CD14-positive monocyte (primary cell): ENCODE measurements at regions not wholly inside any gene's neighbourhood (a gene's known extent, or its start where the extent isn't known, plus 50 kb on each side); places are given as distances from the start of the nearest gene placed in this dataset.

Source experiments
- DNase-seq, 3 donors: peaks; one replicate each; pipeline ENCODE4 v3.0.0-alpha.2; 2011 to 2022
- H2AFZ ChIP-seq: 2 replicates; pipeline ENCODE4 v1.6.0; 2012; ENCODE audit warnings: mild to moderate bottlenecking, low read depth, low read length, inconsistent platforms; ENCODE audit not compliant: insufficient read depth, poor library complexity, severe bottlenecking
- H3K27ac ChIP-seq, 2 donors: 1 replicate in 1 of 2; 2 replicates in 1 of 2; pipeline ENCODE4 v1.5.1; 2012 to 2013; ENCODE audit warnings: low read length in 2 of 2, control low read depth in 1 of 2, inconsistent platforms in 1 of 2, low read depth in 1 of 2, mild to moderate bottlenecking in 1 of 2
- H3K27me3 ChIP-seq, 2 donors: one replicate each; pipeline versions ENCODE4 v1.6.0 to v1.6.1; 2011 to 2013; ENCODE audit warnings: low read length in 2 of 2; ENCODE audit not compliant: control insufficient read depth in 2 of 2, insufficient read depth in 2 of 2
- H3K36me3 ChIP-seq, 2 donors: replicated peaks in 1 of 2; 1 replicate in 1 of 2; 2 replicates in 1 of 2; pipeline versions ENCODE4 v1.5.1 to v1.6.1; 2012 to 2013; ENCODE audit warnings: low read length in 2 of 2, control low read depth in 1 of 2, inconsistent platforms in 1 of 2, mild to moderate bottlenecking in 1 of 2; ENCODE audit not compliant: insufficient read depth in 2 of 2, control insufficient read depth in 1 of 2
- H3K4me1 ChIP-seq, 2 donors: 1 replicate in 1 of 2; 2 replicates in 1 of 2; pipeline versions ENCODE4 v1.5.1 to v1.6.1; 2012 to 2013; ENCODE audit warnings: low read length in 2 of 2, control low read depth in 1 of 2, inconsistent platforms in 1 of 2, mild to moderate bottlenecking in 1 of 2, moderate library complexity in 1 of 2; ENCODE audit not compliant: insufficient read depth in 2 of 2, control insufficient read depth in 1 of 2
- H3K4me2 ChIP-seq: replicated peaks from 2 replicates; pipeline ENCODE3; 2012; ENCODE audit warnings: low read length, moderate library complexity, mild to moderate bottlenecking; ENCODE audit not compliant: poor library complexity, severe bottlenecking; ENCODE audit errors: extremely low read depth
- H3K4me3 ChIP-seq, 3 experiments: fragments of 200-600 bp in 1 of 3; sonication (generic) in 1 of 3; replicated peaks in 1 of 3; 1 replicate in 2 of 3; 2 replicates in 1 of 3; pipeline ENCODE4 v1.5.1; 2011 to 2013; ENCODE audit warnings: low read length in 3 of 3, mild to moderate bottlenecking in 3 of 3, control low read depth in 2 of 3, low read depth in 2 of 3, inconsistent platforms in 1 of 3, moderate library complexity in 1 of 3
- H3K79me2 ChIP-seq: 2 replicates; pipeline ENCODE4 v1.6.0; 2012; ENCODE audit warnings: mild to moderate bottlenecking, control low read depth, inconsistent platforms, low read length, moderate library complexity; ENCODE audit not compliant: insufficient read depth
- H3K9ac ChIP-seq: 2 replicates; pipeline ENCODE4 v1.6.0; 2017; ENCODE audit warnings: low read length, mild to moderate bottlenecking; ENCODE audit not compliant: insufficient read depth, poor library complexity, severe bottlenecking
- H3K9me3 ChIP-seq, 2 donors: replicated peaks in 1 of 2; 1 replicate in 1 of 2; 2 replicates in 1 of 2; pipeline versions ENCODE4 v1.5.1 to v1.6.1; 2012 to 2013; ENCODE audit warnings: low read length in 2 of 2, control low read depth in 1 of 2; ENCODE audit not compliant: control insufficient read depth in 1 of 2, insufficient read depth in 1 of 2
- H4K20me1 ChIP-seq: 2 replicates; pipeline ENCODE4 v1.6.0; 2012; ENCODE audit warnings: mild to moderate bottlenecking, low read length, control low read depth, moderate library complexity; ENCODE audit not compliant: insufficient read depth
- H3K27ac Mint-ChIP-seq, 7 donors: one replicate each; pipeline ENCODE4 v1.8.0; 2020; ENCODE audit warnings: mild to moderate bottlenecking in 7 of 7, mixed read lengths in 7 of 7, moderate library complexity in 6 of 7, inconsistent platforms in 2 of 7
- H3K27me3 Mint-ChIP-seq, 3 donors: one replicate each; pipeline ENCODE4 v1.8.0; 2021 to 2022; ENCODE audit warnings: low read depth in 3 of 3, mild to moderate bottlenecking in 3 of 3, mixed read lengths in 3 of 3, moderate library complexity in 3 of 3, inconsistent platforms in 1 of 3
- H3K36me3 Mint-ChIP-seq, 2 donors: one replicate each; pipeline ENCODE4 v1.8.0; 2020; ENCODE audit warnings: mixed read lengths in 2 of 2, inconsistent platforms in 1 of 2, mild to moderate bottlenecking in 1 of 2
- H3K4me1 Mint-ChIP-seq: one replicate; pipeline ENCODE4 v1.8.0; 2020; ENCODE audit warnings: mild to moderate bottlenecking, mixed read lengths
- H3K4me3 Mint-ChIP-seq, 2 donors: one replicate each; pipeline ENCODE4 v1.8.0; 2020; ENCODE audit warnings: mild to moderate bottlenecking in 2 of 2, mixed read lengths in 2 of 2, moderate library complexity in 1 of 2
- H3K9me3 Mint-ChIP-seq, 7 donors: one replicate each; pipeline ENCODE4 v1.8.0; 2020 to 2022; ENCODE audit warnings: mixed read lengths in 7 of 7, mild to moderate bottlenecking in 6 of 7, moderate library complexity in 6 of 7, inconsistent platforms in 2 of 7
- CTCF ChIP-seq: fragments of 200-600 bp; IDR thresholded peaks from one replicate; pipeline ENCODE4 v1.8.0; 2022; ENCODE audit warnings: antibody characterized with exemption, mild to moderate bottlenecking
- WGBS: methylation state at CpG from one replicate; pipeline ENCODE4 v1.1.5; 2013; ENCODE audit warnings: missing lambda C conversion rate; ENCODE audit not compliant: insufficient coverage; 5-methylcytosine and 5-hydroxymethylcytosine counted together
- intact Hi-C, 2 donors: fragments of 100-400 bp; cut with micrococcal nuclease; formaldehyde crosslinking; loops; one replicate each; pipeline versions ENCODE4 v1.15.0 to v1.15.1; 2023

- Mint-ChIP-seq H3K36me3 (no peaks in the 10 kb centered on the region), H3K9me3 (peaks cover 2 to 12% (median 5%) of the 10 kb centered on the region in 7 donors), H3K4me3 (no peak overlapping the region), H3K4me1 (no peaks in the 10 kb centered on the region), H3K27ac (no peak overlapping the region), H3K27me3 (peaks cover 0 to 2% (median 0%) of the 10 kb centered on the region in 3 donors)
- intact Hi-C loops: no loop called here
- Histone ChIP-seq H3K27me3 (no peaks in the 10 kb centered on the region), H3K4me3 (no peak overlapping the region), H2AFZ (no peak overlapping the region), H3K9me3 (peaks cover 14 to 16% of the 10 kb centered on the region in 2 donors), H3K27ac (no peak overlapping the region), H3K4me1 (no peaks in the 10 kb centered on the region), H3K4me2 (no peak overlapping the region), H3K79me2 (no peaks in the 10 kb centered on the region), H3K9ac (no peak overlapping the region), H3K36me3 (no peaks in the 10 kb centered on the region), H4K20me1 (no peaks in the 10 kb centered on the region)
- no peak for TF ChIP-seq CTCF
- DNase-seq: no peak
- no CpG with 5 or more reads among the region's 1 CpG for WGBS
Measured at GRCh38 chr4:188727746-188728145, 588.5 kb downstream of the TRIML1 start.

GRCh38 chr4:188728359-188728758 lies 589.1 kb downstream of the TRIML1 start:
- no CpG with 5 or more reads among the region's 1 CpG for WGBS
- no peak for DNase-seq
- H3K9me3 Mint-ChIP-seq: peaks cover 2 to 14% (median 8%) of the 10 kb centered on the region in 7 donors
- Histone ChIP-seq H3K27ac (no peak overlapping the region), H3K36me3 (no peaks in the 10 kb centered on the region), H3K4me2 (no peak overlapping the region), H3K79me2 (no peaks in the 10 kb centered on the region), H3K9ac (no peak overlapping the region), H2AFZ (no peak overlapping the region), H3K27me3 (no peaks in the 10 kb centered on the region), H3K4me1 (no peaks in the 10 kb centered on the region), H3K4me3 (no peak overlapping the region), H4K20me1 (no peaks in the 10 kb centered on the region), H3K9me3 (peaks cover 19 to 22% of the 10 kb centered on the region in 2 donors)
- no peaks in the 10 kb centered on the region for H3K4me1 Mint-ChIP-seq
- no peak for TF ChIP-seq CTCF
- peaks cover 0 to 2% (median 0%) of the 10 kb centered on the region in 3 donors for H3K27me3 Mint-ChIP-seq
- no peak overlapping the region for H3K4me3 Mint-ChIP-seq
- intact Hi-C loops: no loop called here
- H3K36me3 Mint-ChIP-seq: no peaks in the 10 kb centered on the region
- H3K27ac Mint-ChIP-seq: no peak overlapping the region
